ENCODE measurements at regions not wholly inside any gene's neighbourhood (a gene's known extent, or its start where the extent isn't known, plus 50 kb on each side); places are given as distances from the start of the nearest gene placed in this dataset.

GRCh38 chr12:25827747-25828146 lies 130.7 kb upstream of the RASSF8 start:
- DNase-seq (ENCODE audit: low read depth) = no peak

- DNase-seq (ENCODE audit: low read depth) = no peak
These were observed 130.3 kb upstream of the RASSF8 start for GRCh38 chr12:25828188-25828587.

GRCh38 chr12:25829192-25829591 lies 129.3 kb upstream of the RASSF8 start:
- peak; percentile 90 for DNase-seq (ENCODE audit: low read depth)

- no peak for DNase-seq (ENCODE audit: low read depth)
These were observed 128.0 kb upstream of the RASSF8 start for GRCh38 chr12:25830456-25830855.

GRCh38 chr12:25833657-25834056 lies 124.8 kb upstream of the RASSF8 start:
- DNase-seq (ENCODE audit: low read depth) = no peak

GRCh38 chr12:25835385-25835784 lies 123.1 kb upstream of the RASSF8 start:
- DNase-seq (ENCODE audit: low read depth) = no peak

GRCh38 chr12:25838007-25838406 lies 120.5 kb upstream of the RASSF8 start:
- no peak for DNase-seq (ENCODE audit: low read depth)

GRCh38 chr12:25839470-25839869 lies 119.0 kb upstream of the RASSF8 start:
- DNase-seq (ENCODE audit: low read depth) = no peak

- no peak for DNase-seq (ENCODE audit: low read depth)
These were observed 117.6 kb upstream of the RASSF8 start for GRCh38 chr12:25840678-25841465.

- no peak for DNase-seq (ENCODE audit: low read depth)
These were observed 116.2 kb upstream of the RASSF8 start for GRCh38 chr12:25842254-25842653.

GRCh38 chr12:25843976-25844375 lies 114.5 kb upstream of the RASSF8 start:
- no peak for DNase-seq (ENCODE audit: low read depth)

- DNase-seq (ENCODE audit: low read depth) = no peak
These were observed 113.1 kb upstream of the RASSF8 start for GRCh38 chr12:25845415-25845814.

- no peak for DNase-seq (ENCODE audit: low read depth)
These were observed 105.7 kb upstream of the RASSF8 start for GRCh38 chr12:25852792-25853191.

GRCh38 chr12:25853316-25854095 lies 105.0 kb upstream of the RASSF8 start:
- no peak for DNase-seq (ENCODE audit: low read depth)

GRCh38 chr12:25854991-25855390 lies 103.5 kb upstream of the RASSF8 start:
- no peak for DNase-seq (ENCODE audit: low read depth)

- DNase-seq (ENCODE audit: low read depth) = no peak
These were observed 102.8 kb upstream of the RASSF8 start for GRCh38 chr12:25855716-25856115.

GRCh38 chr12:25859976-25860375 lies 98.5 kb upstream of the RASSF8 start:
- DNase-seq (ENCODE audit: low read depth) = no peak

GRCh38 chr12:25861226-25861625 lies 97.3 kb upstream of the RASSF8 start:
- no peak for DNase-seq (ENCODE audit: low read depth)

- no peak for DNase-seq (ENCODE audit: low read depth)
These were observed 93.9 kb upstream of the RASSF8 start for GRCh38 chr12:25864306-25865276.

GRCh38 chr12:25866586-25867378 lies 91.7 kb upstream of the RASSF8 start:
- DNase-seq (ENCODE audit: low read depth) = no peak

GRCh38 chr12:25868193-25868592 lies 90.3 kb upstream of the RASSF8 start:
- no peak for DNase-seq (ENCODE audit: low read depth)

Data from non-pigmented ciliary epithelial cell (primary cell).